BJ (cell line): ENCODE measurements at regions not wholly inside any gene's neighbourhood (a gene's known extent, or its start where the extent isn't known, plus 50 kb on each side); places are given as distances from the start of the nearest gene placed in this dataset.

Source experiments
- CTCF ChIA-PET: fragments of 350-600 bp; formaldehyde crosslinking; extraction: SDS; loops from one replicate; lab custom pipeline; 2021; ENCODE audit warnings: antibody characterized with exemption, inconsistent platforms; lab: Yijun Ruan, JAX
- POLR2A ChIA-PET: fragments of 300-600 bp; sonication (Branson Sonifier 250); formaldehyde crosslinking; extraction: SDS; loops from one replicate; lab custom pipeline; 2021; ENCODE audit warnings: antibody characterized with exemption; lab: Charles Lee
- DNase-seq: peaks from one replicate; pipeline ENCODE4 v3.0.0-alpha.2; 2011; ENCODE audit warnings: low read depth
- H3K27me3 ChIP-seq: 2 replicates; pipeline ENCODE4 v1.6.0; 2011; ENCODE audit warnings: low read length; ENCODE audit not compliant: control insufficient read depth, insufficient read depth
- H3K36me3 ChIP-seq: 2 replicates; pipeline ENCODE4 v1.5.1; 2011; ENCODE audit warnings: low read length; ENCODE audit not compliant: control insufficient read depth, insufficient read depth
- H3K4me3 ChIP-seq: 2 replicates; pipeline ENCODE4 v1.5.1; 2011; ENCODE audit warnings: low read depth, mild to moderate bottlenecking, control low read depth, low read length
- TF ChIP-seq, protein P1 (sequence below): IDR thresholded peaks from 2 replicates; pipeline ENCODE4 v1.5.1; 2011; ENCODE audit warnings: low read depth, mild to moderate bottlenecking, control low read depth, inconsistent platforms, low read length, moderate library complexity; ENCODE audit not compliant: insufficient read depth

DNA sequence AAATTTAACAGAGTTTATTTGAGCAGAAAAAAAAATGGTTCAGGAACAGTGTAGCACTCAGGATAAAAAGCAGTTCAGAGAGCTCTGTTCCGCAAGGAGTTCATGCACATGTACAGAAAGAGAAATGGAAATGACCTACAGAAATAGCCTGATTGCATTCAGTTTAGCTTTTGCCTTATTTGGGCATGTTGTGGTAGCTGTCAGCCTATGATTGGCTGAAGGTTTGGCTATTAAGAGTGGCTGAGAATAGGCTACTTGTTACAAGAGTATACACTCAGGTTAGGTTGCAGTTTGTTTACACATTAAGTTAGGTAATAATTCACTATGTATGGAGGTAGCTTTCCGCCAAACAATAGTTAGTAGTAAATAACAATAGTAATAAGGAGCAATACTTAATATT lies 511.0 kb upstream of the TMPRSS15 start:
- ChIA-PET CTCF (no interaction called here), POLR2A (no interaction called here)
- no peak for DNase-seq
- no peaks in the 10 kb centered on the region for H3K36me3 ChIP-seq
- TF ChIP-seq, protein P1, sequence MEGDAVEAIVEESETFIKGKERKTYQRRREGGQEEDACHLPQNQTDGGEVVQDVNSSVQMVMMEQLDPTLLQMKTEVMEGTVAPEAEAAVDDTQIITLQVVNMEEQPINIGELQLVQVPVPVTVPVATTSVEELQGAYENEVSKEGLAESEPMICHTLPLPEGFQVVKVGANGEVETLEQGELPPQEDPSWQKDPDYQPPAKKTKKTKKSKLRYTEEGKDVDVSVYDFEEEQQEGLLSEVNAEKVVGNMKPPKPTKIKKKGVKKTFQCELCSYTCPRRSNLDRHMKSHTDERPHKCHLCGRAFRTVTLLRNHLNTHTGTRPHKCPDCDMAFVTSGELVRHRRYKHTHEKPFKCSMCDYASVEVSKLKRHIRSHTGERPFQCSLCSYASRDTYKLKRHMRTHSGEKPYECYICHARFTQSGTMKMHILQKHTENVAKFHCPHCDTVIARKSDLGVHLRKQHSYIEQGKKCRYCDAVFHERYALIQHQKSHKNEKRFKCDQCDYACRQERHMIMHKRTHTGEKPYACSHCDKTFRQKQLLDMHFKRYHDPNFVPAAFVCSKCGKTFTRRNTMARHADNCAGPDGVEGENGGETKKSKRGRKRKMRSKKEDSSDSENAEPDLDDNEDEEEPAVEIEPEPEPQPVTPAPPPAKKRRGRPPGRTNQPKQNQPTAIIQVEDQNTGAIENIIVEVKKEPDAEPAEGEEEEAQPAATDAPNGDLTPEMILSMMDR, result no peak
- H3K27me3 ChIP-seq, result no peaks in the 10 kb centered on the region
- no peak overlapping the region for H3K4me3 ChIP-seq

DNA sequence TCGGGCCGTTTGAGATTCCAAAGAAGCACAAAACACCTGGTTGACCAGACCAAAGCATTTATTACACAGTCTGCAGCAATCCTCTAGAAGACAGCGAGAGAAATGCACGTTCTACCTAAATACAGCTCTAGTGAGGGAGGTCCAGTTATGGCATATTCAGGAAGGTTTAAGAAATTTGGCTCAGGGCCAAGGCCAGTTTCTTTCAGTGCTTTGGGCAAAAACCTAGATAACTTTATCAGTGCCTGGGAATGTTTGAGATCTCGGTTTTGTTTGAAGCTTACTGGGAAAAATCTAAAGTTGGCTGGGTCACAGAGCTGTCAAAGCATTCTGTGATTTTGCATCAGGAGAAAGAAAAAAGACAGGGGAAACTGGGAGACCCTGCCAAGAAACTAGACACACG lies 514.0 kb upstream of the TMPRSS15 start:
- DNase-seq, result no peak
- ChIA-PET CTCF (no interaction called here), POLR2A (no interaction called here)
- no peaks in the 10 kb centered on the region for H3K27me3 ChIP-seq
- H3K4me3 ChIP-seq, result no peak overlapping the region
- H3K36me3 ChIP-seq, result no peaks in the 10 kb centered on the region
- TF ChIP-seq, protein P1, result no peak

GRCh38 chr21:18931237-18931636 lies 527.7 kb upstream of the TMPRSS15 start:
- ChIA-PET CTCF (no interaction called here), POLR2A (no interaction called here)
- DNase-seq, result no peak
- Histone ChIP-seq H3K36me3 (no peaks in the 10 kb centered on the region), H3K4me3 (no peak overlapping the region), H3K27me3 (no peaks in the 10 kb centered on the region)
- TF ChIP-seq, protein P1, result no peak

DNA sequence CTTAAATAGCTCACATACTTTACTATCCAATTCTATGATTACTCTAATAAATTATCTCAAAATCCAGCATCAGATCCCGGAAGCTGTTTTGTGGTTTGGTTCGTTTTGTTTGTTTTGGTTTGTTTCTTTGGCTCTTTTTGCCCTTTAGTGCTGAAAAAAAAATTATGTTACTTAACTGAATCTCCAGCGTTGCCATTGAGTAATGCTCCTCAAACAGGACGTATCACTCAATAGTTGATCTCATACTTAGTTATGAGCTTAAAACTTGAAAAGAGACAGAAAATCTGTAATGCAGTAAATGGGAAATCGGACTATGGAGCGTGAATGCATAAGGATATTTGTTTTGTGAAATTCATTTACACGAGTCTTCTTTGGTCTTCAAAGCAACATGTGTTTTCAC lies 533.8 kb upstream of the TMPRSS15 start:
- POLR2A ChIA-PET, result no interaction called here
- no peak for DNase-seq
- H3K4me3 ChIP-seq, result no peak overlapping the region
- CTCF ChIA-PET, result no interaction called here
- H3K36me3 ChIP-seq, result no peaks in the 10 kb centered on the region
- TF ChIP-seq, protein P1, result no peak
- no peaks in the 10 kb centered on the region for H3K27me3 ChIP-seq

DNA sequence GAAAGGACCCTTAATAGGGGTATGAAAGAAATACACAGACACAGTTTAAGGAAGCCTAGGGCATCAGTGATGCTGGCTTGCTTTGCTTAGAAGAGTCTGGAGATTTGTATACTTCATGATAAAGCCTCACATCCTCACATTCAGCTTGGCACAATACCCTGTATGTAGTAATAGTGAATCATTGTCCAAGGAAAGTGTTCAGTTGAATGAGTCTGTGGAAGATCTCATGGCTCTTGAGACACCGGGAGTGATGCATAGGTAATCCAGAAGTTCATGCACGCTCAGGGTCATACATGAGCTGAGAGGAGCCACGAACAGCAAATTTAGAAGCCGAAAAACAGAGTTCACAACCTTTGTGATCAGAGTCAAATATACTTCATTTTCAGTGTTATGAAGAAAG lies 537.2 kb upstream of the TMPRSS15 start:
- ChIA-PET POLR2A (no interaction called here), CTCF (no interaction called here)
- Histone ChIP-seq H3K4me3 (no peak overlapping the region), H3K36me3 (no peaks in the 10 kb centered on the region), H3K27me3 (no peaks in the 10 kb centered on the region)
- DNase-seq, result no peak
- TF ChIP-seq, protein P1, result no peak
